GM23338 (cell line): ENCODE measurements at regions not wholly inside any gene's neighbourhood (a gene's known extent, or its start where the extent isn't known, plus 50 kb on each side); places are given as distances from the start of the nearest gene placed in this dataset.

Experiments
- ATAC-seq: fragments of 200-7000 bp; cut with Tn5 transposase; 3 replicates; pipeline ENCODE4 v1.9.1; 2020
- DNase-seq: peaks from one replicate; pipeline ENCODE4 v3.0.0-alpha.2; 2015; ENCODE audit warnings: low spot score
- H2AFZ ChIP-seq: fragments of 200-600 bp; sonication (generic); 2 replicates; pipeline ENCODE4 v1.8.0; 2016; ENCODE audit warnings: antibody characterized with exemption, mild to moderate bottlenecking, moderate library complexity
- H3F3A ChIP-seq: fragments of 200-600 bp; sonication (generic); replicated peaks from 2 replicates; pipeline ENCODE4 v1.8.0; 2017; ENCODE audit warnings: antibody characterized with exemption, mixed run types, low read depth
- H3K27ac ChIP-seq: fragments of 200-600 bp; sonication (generic); 2 replicates; pipeline ENCODE4 v1.6.1; 2016; ENCODE audit warnings: low read depth
- H3K27me3 ChIP-seq: fragments of 200-600 bp; sonication (generic); 2 replicates; pipeline ENCODE4 v1.8.0; 2016; ENCODE audit warnings: mild to moderate bottlenecking, mixed run types, moderate library complexity; ENCODE audit not compliant: insufficient read depth
- H3K36me3 ChIP-seq: fragments of 200-600 bp; sonication (generic); 2 replicates; pipeline ENCODE4 v1.8.0; 2016; ENCODE audit warnings: mild to moderate bottlenecking; ENCODE audit not compliant: insufficient read depth
- H3K4me1 ChIP-seq: fragments of 200-600 bp; sonication (generic); 2 replicates; pipeline ENCODE4 v1.8.0; 2016; ENCODE audit warnings: mild to moderate bottlenecking, moderate library complexity; ENCODE audit not compliant: insufficient read depth
- H3K4me2 ChIP-seq: fragments of 200-600 bp; sonication (generic); 2 replicates; pipeline ENCODE4 v1.7.1; 2017; ENCODE audit warnings: mixed run types
- H3K4me3 ChIP-seq: fragments of 200-600 bp; sonication (generic); 2 replicates; pipeline ENCODE4 v1.6.1; 2016; ENCODE audit warnings: mixed run types
- H3K79me2 ChIP-seq: fragments of 200-600 bp; sonication (generic); replicated peaks from 2 replicates; pipeline ENCODE4 v1.8.0; 2017; ENCODE audit warnings: mild to moderate bottlenecking; ENCODE audit not compliant: insufficient read depth
- H3K9me2 ChIP-seq: fragments of 200-600 bp; sonication (generic); 2 replicates; pipeline ENCODE4 v1.8.0; 2017; ENCODE audit not compliant: insufficient read depth
- H4K20me1 ChIP-seq: fragments of 200-600 bp; sonication (generic); replicated peaks from 2 replicates; pipeline ENCODE4 v1.8.0; 2017; ENCODE audit warnings: mild to moderate bottlenecking; ENCODE audit not compliant: insufficient read depth
- H3K27ac Mint-ChIP-seq: 2 replicates; pipeline ENCODE4 v1.8.0; 2020; ENCODE audit warnings: inconsistent platforms, mild to moderate bottlenecking, moderate library complexity, mixed read lengths
- H3K27me3 Mint-ChIP-seq: 3 replicates; pipeline ENCODE4 v1.8.0; 2022; ENCODE audit warnings: low read depth, mild to moderate bottlenecking, moderate library complexity, mixed read lengths, inconsistent platforms; ENCODE audit not compliant: insufficient read depth, poor library complexity
- H3K36me3 Mint-ChIP-seq: 3 replicates; pipeline ENCODE4 v1.8.0; 2021; ENCODE audit warnings: low read depth, mild to moderate bottlenecking, inconsistent platforms, moderate library complexity, mixed read lengths
- H3K4me1 Mint-ChIP-seq: 3 replicates; pipeline ENCODE4 v1.8.0; 2020; ENCODE audit warnings: mild to moderate bottlenecking, inconsistent platforms, mixed read lengths
- H3K4me3 Mint-ChIP-seq: 3 replicates; pipeline ENCODE4 v1.8.0; 2021; ENCODE audit warnings: moderate library complexity, mild to moderate bottlenecking, inconsistent platforms, mixed read lengths
- H3K9me3 Mint-ChIP-seq: 3 replicates; pipeline ENCODE4 v1.8.0; 2020; ENCODE audit warnings: moderate library complexity, mild to moderate bottlenecking, inconsistent platforms, mixed read lengths
- CREB1 ChIP-seq: fragments of 250-450 bp; sonication (Bioruptor Pico); IDR thresholded peaks from 2 replicates; pipeline ENCODE4 v1.5.0; 2020; ENCODE audit warnings: low read depth, mild to moderate bottlenecking, moderate library complexity
- CTCF ChIP-seq, 2 experiments: fragments of 200-600 bp in 1 of 2; sonication (generic) in 1 of 2; conservative IDR thresholded peaks; 2 replicates each; pipeline versions ENCODE4 v1.5.1 to v1.6.1; 2016 to 2017; ENCODE audit warnings: antibody characterized with exemption in 2 of 2, low read depth in 2 of 2, mild to moderate bottlenecking in 2 of 2, moderate library complexity in 1 of 2
- ETS1 ChIP-seq: IDR thresholded peaks from 2 replicates; pipeline ENCODE4 v1.6.1; 2016; ENCODE audit warnings: antibody characterized with exemption
- EZH2 ChIP-seq: fragments of 200-600 bp; sonication (generic); IDR thresholded peaks from one replicate; pipeline ENCODE4 v1.8.0; 2017; ENCODE audit warnings: antibody characterized with exemption, mild to moderate bottlenecking, low read depth; ENCODE audit not compliant: unreplicated experiment
- EZH2phosphoT487 ChIP-seq: fragments of 200-600 bp; sonication (generic); IDR thresholded peaks from one replicate; pipeline ENCODE4 v1.8.1; 2018; ENCODE audit warnings: antibody characterized with exemption; ENCODE audit not compliant: unreplicated experiment
- JUNB ChIP-seq: IDR thresholded peaks from one replicate; pipeline ENCODE4 v1.6.1; 2016; ENCODE audit warnings: antibody characterized with exemption; ENCODE audit not compliant: unreplicated experiment
- NANOG ChIP-seq: IDR thresholded peaks from 2 replicates; pipeline ENCODE4 v1.6.1; 2016; ENCODE audit warnings: antibody characterized with exemption, borderline replicate concordance
- POLR2AphosphoS5 ChIP-seq: IDR thresholded peaks from 2 replicates; pipeline ENCODE4 v1.6.1; 2016; ENCODE audit warnings: antibody characterized with exemption, low read depth
- REST ChIP-seq: IDR thresholded peaks from one replicate; pipeline ENCODE4 v1.6.1; 2018; ENCODE audit warnings: antibody characterized with exemption; ENCODE audit not compliant: unreplicated experiment
- STAT1 ChIP-seq: IDR thresholded peaks from one replicate; pipeline ENCODE4 v1.6.1; 2016; ENCODE audit warnings: antibody characterized with exemption; ENCODE audit not compliant: unreplicated experiment
- ZNF114 ChIP-seq: fragments of 250-450 bp; sonication (Bioruptor Pico); IDR thresholded peaks from 2 replicates; pipeline ENCODE4 v1.5.0; 2020; ENCODE audit warnings: mild to moderate bottlenecking, moderate library complexity
- ZNF331 ChIP-seq: fragments of 250-450 bp; sonication (Bioruptor Pico); IDR thresholded peaks from 2 replicates; pipeline ENCODE4 v1.5.0; 2020; ENCODE audit warnings: low read depth, mild to moderate bottlenecking, moderate library complexity
- ZNF462 ChIP-seq: fragments of 250-450 bp; sonication (Bioruptor Pico); IDR thresholded peaks from 2 replicates; pipeline ENCODE4 v1.5.0; 2020; ENCODE audit warnings: mild to moderate bottlenecking, moderate library complexity

- Mint-ChIP-seq H3K27me3 (peaks cover 2% of the 10 kb centered on the region), H3K4me3 (no peak overlapping the region), H3K27ac (no peak overlapping the region), H3K9me3 (no peaks in the 10 kb centered on the region), H3K36me3 (no peaks in the 10 kb centered on the region), H3K4me1 (peaks cover 6% of the 10 kb centered on the region)
- H3K79me2 ChIP-seq: no peaks in the 10 kb centered on the region
- TF ChIP-seq JUNB (no peak), POLR2AphosphoS5 (no peak), ZNF462 (CRISPR knock-in tag) (no peak), ZNF114 (CRISPR knock-in tag) (no peak), CREB1 (CRISPR knock-in tag) (no peak), CTCF (conservative IDR thresholded peaks at IDR 0.05; ENCODE audit: low read depth in 2 of 2) (no peak), ZNF331 (CRISPR knock-in tag) (no peak), EZH2phosphoT487 (no peak), STAT1 (no peak), ETS1 (no peak), REST (no peak), EZH2 (no peak), NANOG (no peak)
- H2AFZ ChIP-seq: no peak overlapping the region
- no peak overlapping the region for H3K4me3 ChIP-seq
- DNase-seq (no peak), ATAC-seq (no peak)
- no peak overlapping the region for H3K27ac ChIP-seq
- H3F3A ChIP-seq: no peaks in the 10 kb centered on the region
- no peaks in the 10 kb centered on the region for H3K9me2 ChIP-seq
- no peaks in the 10 kb centered on the region for H3K27me3 ChIP-seq
- H3K4me2 ChIP-seq: no peak overlapping the region
- H4K20me1 ChIP-seq: no peaks in the 10 kb centered on the region
- no peaks in the 10 kb centered on the region for H3K36me3 ChIP-seq
- H3K4me1 ChIP-seq: peaks cover 7% of the 10 kb centered on the region
Observed at GRCh38 chr22:19592464-19592863, 68.3 kb upstream of the CLDN5 start.
